Naive thymus-derived CD8-positive, alpha-beta T cell (primary cell): ENCODE measurements at regions not wholly inside any gene's neighbourhood (a gene's known extent, or its start where the extent isn't known, plus 50 kb on each side); places are given as distances from the start of the nearest gene placed in this dataset.

Source experiments
- ATAC-seq, 2 donors: fragments of 150-1000 bp; cut with Tn5 transposase in 1 of 2; sonication (Bioruptor Pico), chemical (Tn5 transposase) in 1 of 2; 1 replicate in 1 of 2; 2 replicates in 1 of 2; pipeline ENCODE4 v1.10.0; 2021; ENCODE audit warnings: mild to moderate bottlenecking in 2 of 2, moderate library complexity in 2 of 2
- POLR2A ChIA-PET: fragments of 350-600 bp; sonication (Branson Sonifier 250); formaldehyde crosslinking; loops from one replicate; lab custom pipeline; 2021; ENCODE audit warnings: antibody characterized with exemption; lab: Charles Lee
- DNase-seq, 10 donors: peaks; one replicate each; pipeline versions ENCODE4 v3.0.0 to v3.0.0-alpha.2; 2020 to 2022
- H3K27ac Mint-ChIP-seq, 10 donors: one replicate each; pipeline ENCODE4 v1.8.0; 2020 to 2022; ENCODE audit warnings: mild to moderate bottlenecking in 10 of 10, mixed read lengths in 10 of 10, moderate library complexity in 4 of 10, inconsistent platforms in 1 of 10
- H3K27me3 Mint-ChIP-seq, 5 donors: one replicate each; pipeline ENCODE4 v1.8.0; 2021 to 2022; ENCODE audit warnings: mixed read lengths in 5 of 5
- H3K36me3 Mint-ChIP-seq, 3 donors: one replicate each; pipeline ENCODE4 v1.8.0; 2020 to 2022; ENCODE audit warnings: mixed read lengths in 3 of 3, mild to moderate bottlenecking in 2 of 3, inconsistent platforms in 1 of 3
- H3K4me1 Mint-ChIP-seq, 4 donors: one replicate each; pipeline ENCODE4 v1.8.0; 2021 to 2022; ENCODE audit warnings: mixed read lengths in 4 of 4
- H3K4me3 Mint-ChIP-seq, 10 donors: one replicate each; pipeline ENCODE4 v1.8.0; 2020 to 2022; ENCODE audit warnings: mild to moderate bottlenecking in 10 of 10, mixed read lengths in 10 of 10, moderate library complexity in 6 of 10, inconsistent platforms in 1 of 10
- H3K9me3 Mint-ChIP-seq, 9 donors: one replicate each; pipeline ENCODE4 v1.8.0; 2020 to 2022; ENCODE audit warnings: mixed read lengths in 9 of 9, mild to moderate bottlenecking in 3 of 9, inconsistent platforms in 1 of 9, moderate library complexity in 1 of 9

- Mint-ChIP-seq H3K4me1 (peaks cover 0 to 5% (median 1%) of the 10 kb centered on the region in 4 donors), H3K27me3 (peaks cover 0 to 3% (median 0%) of the 10 kb centered on the region in 5 donors), H3K9me3 (peaks cover 0 to 3% (median 0%) of the 10 kb centered on the region in 9 donors), H3K36me3 (peaks cover 0 to 4% (median 2%) of the 10 kb centered on the region in 3 donors), H3K27ac (peak overlapping the region in 1 of 10 donors; percentile 2), H3K4me3 (no peak overlapping the region)
- no peak for DNase-seq
- no peak for ATAC-seq
- POLR2A ChIA-PET: no interaction called here
Measured at GRCh38 chr1:110816945-110817344, 56.0 kb upstream of the CD53 start.

- POLR2A ChIA-PET: no interaction called here
Measured at GRCh38 chr1:110811529-110811928, 61.4 kb upstream of the CD53 start.

GRCh38 chr1:110800079-110800478 is 72.9 kb upstream of the CD53 start:
- POLR2A ChIA-PET: interaction anchor here (0.7 kb wide), 1 partner anchor 75 kb away, joined by 3 read pairs; no protein-coding TSS in a partner anchor
- ATAC-seq (no peak), DNase-seq (no peak)
- Mint-ChIP-seq H3K4me1 (peaks cover 0 to 3% (median 0%) of the 10 kb centered on the region in 4 donors), H3K4me3 (no peak overlapping the region), H3K36me3 (peaks cover 0 to 26% (median 18%) of the 10 kb centered on the region in 3 donors), H3K27ac (no peak overlapping the region), H3K9me3 (peaks cover 0 to 40% (median 9%) of the 10 kb centered on the region in 9 donors), H3K27me3 (no peaks in the 10 kb centered on the region)

More at GRCh38 chr1:110811529-110811928, 61.4 kb upstream of the CD53 start:
- peak overlapping the region in 1 of 10 donors; percentile 10 for H3K27ac Mint-ChIP-seq
- H3K9me3 Mint-ChIP-seq: peaks cover 0 to 4% (median 0%) of the 10 kb centered on the region in 9 donors
- H3K27me3 Mint-ChIP-seq: peaks cover 0 to 2% (median 0%) of the 10 kb centered on the region in 5 donors
- ATAC-seq: no peak
- H3K4me3 Mint-ChIP-seq: no peak overlapping the region
- peaks cover 2 to 12% (median 8%) of the 10 kb centered on the region in 4 donors for H3K4me1 Mint-ChIP-seq
- H3K36me3 Mint-ChIP-seq: no peaks in the 10 kb centered on the region
- no peak for DNase-seq

GRCh38 chr1:110798691-110799256 is 74.2 kb upstream of the CD53 start:
- peaks cover 2 to 34% (median 9%) of the 10 kb centered on the region in 9 donors for H3K9me3 Mint-ChIP-seq
- DNase-seq (no peak), ATAC-seq (no peak)
- no peak overlapping the region for H3K4me3 Mint-ChIP-seq
- no peaks in the 10 kb centered on the region for H3K4me1 Mint-ChIP-seq
- no peak overlapping the region for H3K27ac Mint-ChIP-seq
- POLR2A ChIA-PET: no interaction called here
- peaks cover 0 to 30% (median 16%) of the 10 kb centered on the region in 3 donors for H3K36me3 Mint-ChIP-seq
- H3K27me3 Mint-ChIP-seq: no peaks in the 10 kb centered on the region

- peak overlapping the region in 3 of 10 donors; percentile 6 to 81 (median 77) for H3K4me3 Mint-ChIP-seq
- DNase-seq (no peak), ATAC-seq (no peak)
- peak overlapping the region in 7 of 10 donors; percentile 17 to 95 (median 43) for H3K27ac Mint-ChIP-seq
- POLR2A ChIA-PET: interaction anchor here (0.8 to 3.7 kb wide), 3 partner anchors 67 to 450 kb away, joined by 3 to 27 read pairs (median 4); partner anchors contain the start of genes CD53 and RBM15
- peaks cover 0 to 40% (median 27%) of the 10 kb centered on the region in 3 donors for H3K36me3 Mint-ChIP-seq
- no peaks in the 10 kb centered on the region for H3K27me3 Mint-ChIP-seq
- H3K4me1 Mint-ChIP-seq: peaks cover 31 to 57% (median 53%) of the 10 kb centered on the region in 4 donors
- peaks cover 6 to 35% (median 22%) of the 10 kb centered on the region in 9 donors for H3K9me3 Mint-ChIP-seq
Measured at GRCh38 chr1:110788673-110789072, 84.3 kb upstream of the CD53 start.

GRCh38 chr1:110787328-110788071 is 85.4 kb upstream of the CD53 start:
- DNase-seq (peak in 8 of 10 donors; percentile 21 to 72 (median 58)), ATAC-seq (peak; percentile 82 to 84)
- Mint-ChIP-seq H3K36me3 (peaks cover 0 to 29% (median 21%) of the 10 kb centered on the region in 3 donors), H3K27me3 (no peaks in the 10 kb centered on the region), H3K4me3 (peak overlapping the region; percentile 65 to 88 (median 81)), H3K9me3 (peaks cover 4 to 30% (median 21%) of the 10 kb centered on the region in 9 donors), H3K27ac (peak overlapping the region; percentile 81 to 96 (median 90)), H3K4me1 (peaks cover 30 to 69% (median 64%) of the 10 kb centered on the region in 4 donors)
- POLR2A ChIA-PET: interaction anchor here (0.9 to 3.7 kb wide), 15 partner anchors 41 to 449 kb away, joined by 3 to 27 read pairs (median 4); partner anchors contain the start of genes CD53, KCNA3, LRIF1 and RBM15

GRCh38 chr1:110786802-110787327 is 86.1 kb upstream of the CD53 start:
- no peak for DNase-seq
- H3K4me3 Mint-ChIP-seq: peak overlapping the region; percentile 65 to 88 (median 81)
- peaks cover 4 to 30% (median 18%) of the 10 kb centered on the region in 9 donors for H3K9me3 Mint-ChIP-seq
- peaks cover 0 to 23% (median 18%) of the 10 kb centered on the region in 3 donors for H3K36me3 Mint-ChIP-seq
- H3K27ac Mint-ChIP-seq: peak overlapping the region; percentile 81 to 96 (median 90)
- POLR2A ChIA-PET: interaction anchor here (0.5 to 3.7 kb wide), 16 partner anchors 15 to 1008 kb away, joined by 3 to 27 read pairs (median 4); partner anchors contain the start of genes CD53, KCNA3 and LRIF1
- peak; percentile 33 to 46 for ATAC-seq
- peaks cover 31 to 71% (median 65%) of the 10 kb centered on the region in 4 donors for H3K4me1 Mint-ChIP-seq
- H3K27me3 Mint-ChIP-seq: no peaks in the 10 kb centered on the region

GRCh38 chr1:110785612-110786011 is 87.3 kb upstream of the CD53 start:
- Mint-ChIP-seq H3K27ac (peak overlapping the region in 7 of 10 donors; percentile 10 to 95 (median 69)), H3K4me3 (peak overlapping the region in 6 of 10 donors; percentile 2 to 82 (median 64)), H3K4me1 (peaks cover 36 to 79% (median 72%) of the 10 kb centered on the region in 4 donors), H3K27me3 (peaks cover 0 to 2% (median 0%) of the 10 kb centered on the region in 5 donors), H3K36me3 (peaks cover 0 to 21% (median 17%) of the 10 kb centered on the region in 3 donors), H3K9me3 (peaks cover 3 to 30% (median 18%) of the 10 kb centered on the region in 9 donors)
- DNase-seq (no peak), ATAC-seq (no peak)
- POLR2A ChIA-PET: interaction anchor here (1.2 to 3.7 kb wide), 2 partner anchors 88 to 178 kb away, joined by 3 to 27 read pairs; partner anchors contain the start of genes CD53 and LRIF1

GRCh38 chr1:110785055-110785454 is 87.9 kb upstream of the CD53 start:
- ATAC-seq (no peak), DNase-seq (no peak)
- H3K9me3 Mint-ChIP-seq: peaks cover 0 to 26% (median 16%) of the 10 kb centered on the region in 9 donors
- H3K4me1 Mint-ChIP-seq: peaks cover 37 to 81% (median 73%) of the 10 kb centered on the region in 4 donors
- peaks cover 0 to 3% (median 0%) of the 10 kb centered on the region in 5 donors for H3K27me3 Mint-ChIP-seq
- H3K36me3 Mint-ChIP-seq: peaks cover 0 to 17% (median 14%) of the 10 kb centered on the region in 3 donors
- POLR2A ChIA-PET: interaction anchor here (1.1 to 1.2 kb wide), 2 partner anchors 111 to 179 kb away, joined by 3 read pairs; partner anchors contain the start of gene LRIF1
- H3K27ac Mint-ChIP-seq: peak overlapping the region in 6 of 10 donors; percentile 4 to 95 (median 74)
- H3K4me3 Mint-ChIP-seq: peak overlapping the region in 8 of 10 donors; percentile 7 to 82 (median 50)

GRCh38 chr1:110783292-110783918 is 89.5 kb upstream of the CD53 start:
- Mint-ChIP-seq H3K27me3 (peaks cover 0 to 6% (median 2%) of the 10 kb centered on the region in 5 donors), H3K4me3 (peak overlapping the region in 4 of 10 donors; percentile 16 to 47 (median 30)), H3K4me1 (peaks cover 33 to 71% (median 64%) of the 10 kb centered on the region in 4 donors), H3K9me3 (peaks cover 0 to 10% (median under 1%) of the 10 kb centered on the region in 9 donors), H3K36me3 (peaks cover 0 to 3% (median under 1%) of the 10 kb centered on the region in 3 donors), H3K27ac (peak overlapping the region in 7 of 10 donors; percentile 31 to 85 (median 66))
- POLR2A ChIA-PET: interaction anchor here (0.5 to 1.8 kb wide), 9 partner anchors 9 to 228 kb away, joined by 3 to 8 read pairs (median 4); partner anchors contain the start of gene LRIF1
- peak; percentile 34 to 51 for ATAC-seq
- peak; percentile 18 to 78 (median 62) for DNase-seq

- H3K36me3 Mint-ChIP-seq: no peaks in the 10 kb centered on the region
- no peaks in the 10 kb centered on the region for H3K9me3 Mint-ChIP-seq
- POLR2A ChIA-PET: interaction anchor here (1.1 to 1.3 kb wide), 2 partner anchors 109 to 147 kb away, joined by 3 to 5 read pairs; no protein-coding TSS in a partner anchor
- DNase-seq (no peak), ATAC-seq (no peak)
- peak overlapping the region in 1 of 10 donors; percentile 36 for H3K27ac Mint-ChIP-seq
- peaks cover 21 to 52% (median 46%) of the 10 kb centered on the region in 4 donors for H3K4me1 Mint-ChIP-seq
- H3K4me3 Mint-ChIP-seq: no peak overlapping the region
- peaks cover 0 to 6% (median 2%) of the 10 kb centered on the region in 5 donors for H3K27me3 Mint-ChIP-seq
Measured at GRCh38 chr1:110781525-110781924, 91.4 kb upstream of the CD53 start.
